Heart left ventricle (tissue), 16 donors: ENCODE measurements at regions not wholly inside any gene's neighbourhood (a gene's known extent, or its start where the extent isn't known, plus 50 kb on each side); places are given as distances from the start of the nearest gene placed in this dataset.
"Not testable (repeated sequence)": the region's sequence is repeated elsewhere in the genome, so short reads cannot be mapped to it uniquely, and the experiment has no call there.

Source experiments
- ATAC-seq, 4 donors: fragments of 200-7000 bp; cut with Tn5 transposase; one replicate each; pipeline ENCODE4 v1.9.1; 2020 to 2022; ENCODE audit warnings: moderate library complexity in 4 of 4, mild to moderate bottlenecking in 3 of 4, moderate number of reproducible peaks in 1 of 4
- DNase-seq, 5 donors: peaks; one replicate each; pipeline ENCODE4 v3.0.0-alpha.2; 2020
- H3K27ac ChIP-seq, 12 donors: fragments of 200-600 bp; sonication (generic) in 4 of 12; one replicate each; pipeline versions ENCODE4 v1.5.0 to v1.8.0; 2016 to 2022; ENCODE audit warnings: mild to moderate bottlenecking in 2 of 12
- H3K27me3 ChIP-seq, 9 donors: fragments of 200-600 bp; sonication (generic) in 2 of 9; one replicate each; pipeline versions ENCODE4 v1.5.1 to v1.8.0; 2016 to 2022; ENCODE audit warnings: mild to moderate bottlenecking in 3 of 9
- H3K36me3 ChIP-seq, 9 donors: fragments of 200-600 bp; sonication (generic) in 2 of 9; one replicate each; pipeline versions ENCODE4 v1.5.0 to v1.8.0; 2018 to 2022; ENCODE audit warnings: mild to moderate bottlenecking in 2 of 9
- H3K4me1 ChIP-seq, 12 donors: fragments of 200-600 bp; sonication (generic) in 4 of 12; one replicate each; pipeline versions ENCODE4 v1.5.0 to v1.8.0; 2016 to 2022; ENCODE audit warnings: mild to moderate bottlenecking in 3 of 12
- H3K4me3 ChIP-seq, 12 donors: fragments of 200-600 bp; sonication (generic) in 4 of 12; one replicate each; pipeline versions ENCODE4 v1.5.0 to v1.8.0; 2017 to 2022; ENCODE audit warnings: mild to moderate bottlenecking in 9 of 12, moderate library complexity in 4 of 12
- H3K9me3 ChIP-seq, 12 donors: fragments of 200-600 bp; sonication (generic) in 4 of 12; one replicate each; pipeline versions ENCODE4 v1.5.0 to v1.8.0; 2016 to 2022; ENCODE audit warnings: mild to moderate bottlenecking in 1 of 12
- CTCF ChIP-seq, 12 donors: fragments of 200-600 bp; sonication (generic) in 4 of 12; IDR thresholded peaks; one replicate each; pipeline versions ENCODE4 v1.5.0 to v1.8.0; 2018 to 2022; ENCODE audit warnings: antibody characterized with exemption in 12 of 12, mild to moderate bottlenecking in 5 of 12
- POLR2A ChIP-seq, 2 donors: fragments of 450-650 bp; IDR thresholded peaks; one replicate each; pipeline ENCODE4 v1.6.1; 2017; ENCODE audit warnings: antibody characterized with exemption in 2 of 2, mild to moderate bottlenecking in 2 of 2, moderate library complexity in 2 of 2
- WGBS, 4 donors: extraction: QIAGEN DNeasy Blood & Tissue Kit in 2 of 4; methylation state at CpG; one replicate each; pipeline versions ENCODE4 v1.1.5 to v1.1.7; 2013 to 2018; 5-methylcytosine and 5-hydroxymethylcytosine counted together
- intact Hi-C, 10 donors: fragments of 100-400 bp; cut with DNase I; formaldehyde crosslinking; loops; one replicate each; pipeline versions ENCODE4 v1.11.1 to v1.14.2; 2022
- donor health status: ischemic (EF 13 %, LVEDD 7.1; RV severe dilation, severe dysfunction).
- donor health status: healthy with polysubstance abuse.
- donor health status: DM: no; HTN: yes; CAD: no.
- donor health status: DM: no; HTN: no; CAD: no.
- donor health status: ischemic (EF 25% LVEDD 6.9; RV normal size, moderate dysfunction).
- donor health status: ischemic (EF 25% LVEDD 5.7; RV mildly dilated, moderate dysfunction).
- donor health status: healthy.
- donor health status: DM: yes; HTN: yes; CAD: no.
- donor health status: ischemic (EF 35%, LVEDD 5.7; RV mildly dilated, moderate dysfunction).
- donor health status: nonischemic (EF 11% LVEDD 7.7; RV severe dilation, severe dysfunction).
- donor health status: DM: yes; HTN: yes; CAD: no.
- donor health status: PGD.
- donor health status: ischemic (EF 29% LVEDD 5.4; RV normal size, mild dysfunction).
- donor health status: nonischemic (EF 23%, LVEDD 6.1; RV moderate dilation, normal function).

GRCh38 chr1:109857702-109858101 is 52.9 kb upstream of the CSF1 start:
- ATAC-seq, DNase-seq, intact Hi-C loops, H3K27ac ChIP-seq, H3K4me3 ChIP-seq, H3K4me1 ChIP-seq, H3K36me3 ChIP-seq, H3K9me3 ChIP-seq, H3K27me3 ChIP-seq: not testable (repeated sequence)
- 81 to 88% (median 86%) methylated on average over 3 of the region's 3 CpGs for WGBS, 4 donors

- H3K27me3 ChIP-seq, DNase-seq, H3K27ac ChIP-seq, H3K9me3 ChIP-seq, H3K4me3 ChIP-seq, ATAC-seq, H3K36me3 ChIP-seq, intact Hi-C loops: not testable (repeated sequence)
- 49 to 54% (median 52%) methylated on average over 6 of the region's 6 CpGs for WGBS, 4 donors
- peaks cover 0 to 16% (median 6%) of the 10 kb centered on the region in 12 donors for H3K4me1 ChIP-seq
Observed at GRCh38 chr1:109855986-109856385, 54.7 kb upstream of the CSF1 start.

DNA sequence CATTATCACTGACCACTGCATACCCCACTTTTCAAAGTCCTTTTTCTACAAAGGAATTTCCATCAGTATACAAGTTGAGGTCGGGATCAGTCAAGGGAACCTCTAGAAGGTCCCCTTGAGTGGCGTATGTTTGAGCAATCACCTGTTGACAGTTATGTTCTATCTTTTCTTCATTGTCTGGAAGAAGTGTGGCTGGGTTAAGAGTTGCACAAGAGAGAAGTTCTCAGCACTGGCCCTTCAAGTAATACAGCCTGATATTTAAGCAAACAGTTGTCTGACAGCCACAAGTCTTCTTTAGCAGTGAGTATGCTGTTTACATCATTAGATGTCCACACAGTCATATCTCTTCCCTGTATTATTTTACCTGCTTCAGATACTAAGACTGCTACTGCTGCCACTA is 56.7 kb upstream of the CSF1 start:
- WGBS, 4 donors, result 82 to 97% (median 87%) methylated on average over 2 of the region's 2 CpGs
- peaks cover 0 to 19% (median 8%) of the 10 kb centered on the region in 12 donors for H3K4me1 ChIP-seq
- intact Hi-C loops, ATAC-seq, H3K27me3 ChIP-seq, H3K9me3 ChIP-seq, H3K27ac ChIP-seq, H3K36me3 ChIP-seq, H3K4me3 ChIP-seq, DNase-seq: not testable (repeated sequence)

- Histone ChIP-seq H3K27ac (peak overlapping the region in 9 of 12 donors; percentile 3 to 61 (median 41)), H3K4me1 (peaks cover 0 to 19% (median 8%) of the 10 kb centered on the region in 12 donors)
- H3K36me3 ChIP-seq, intact Hi-C loops, H3K27me3 ChIP-seq, H3K4me3 ChIP-seq, H3K9me3 ChIP-seq: not testable (repeated sequence)
- DNase-seq (peak; percentile 72 to 85 (median 80)), ATAC-seq (peak; percentile 80 to 92 (median 86))
- 65 to 80% (median 67%) methylated on average over 12 of the region's 12 CpGs for WGBS, 4 donors
Observed at GRCh38 chr1:109852221-109853015, 58.2 kb upstream of the CSF1 start.

DNA sequence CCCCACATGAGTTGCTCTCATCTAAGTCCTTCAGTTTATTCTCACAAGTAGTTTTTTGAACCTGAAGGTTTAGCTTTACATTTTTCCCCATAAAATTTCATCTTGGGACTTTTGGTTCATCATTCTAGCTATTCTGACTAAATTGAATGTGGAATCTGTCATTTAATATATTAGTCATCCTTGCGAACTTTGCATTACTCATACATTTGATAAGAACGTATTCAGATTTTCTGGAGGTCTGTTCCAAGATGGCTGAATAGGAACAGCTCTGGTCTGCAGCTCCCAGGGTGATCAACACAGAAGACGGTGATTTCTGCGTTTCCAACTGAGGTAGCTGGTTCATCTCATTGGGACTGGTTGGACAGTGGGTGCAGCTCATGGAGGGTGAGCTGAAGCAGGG is 59.8 kb upstream of the CSF1 start:
- WGBS, 4 donors, result 88 to 95% (median 90%) methylated on average over 4 of the region's 4 CpGs
- Histone ChIP-seq H3K9me3 (no peaks in the 10 kb centered on the region), H3K27me3 (no peaks in the 10 kb centered on the region), H3K27ac (no peak overlapping the region), H3K36me3 (no peaks in the 10 kb centered on the region), H3K4me3 (no peak overlapping the region), H3K4me1 (peaks cover 0 to 19% (median 8%) of the 10 kb centered on the region in 12 donors)
- no peak for ATAC-seq
- intact Hi-C loops, result no loop called here
- TF ChIP-seq POLR2A (IDR thresholded peaks at IDR 0.05) (no peak), CTCF (IDR thresholded peaks at IDR 0.05) (no peak)
- no peak for DNase-seq

DNA sequence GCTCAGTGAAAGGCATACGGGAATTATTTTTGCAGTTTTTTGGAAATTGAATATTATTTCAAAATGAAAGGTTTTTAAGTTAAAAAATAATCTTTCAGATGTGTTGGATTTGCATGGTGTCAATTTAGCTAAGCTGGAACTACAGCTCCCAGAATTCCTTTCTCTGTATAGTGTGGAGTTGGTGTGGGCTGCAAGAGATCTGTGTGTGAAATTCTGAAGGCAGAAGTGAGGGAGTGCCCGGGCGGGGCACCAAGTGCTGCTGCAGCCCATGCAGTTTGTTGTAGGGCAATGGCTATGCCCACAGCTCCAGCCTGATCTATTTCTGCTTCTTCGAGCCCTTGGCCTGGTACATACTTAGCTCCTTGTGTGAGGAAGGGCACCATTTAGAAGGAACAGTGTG is 60.5 kb upstream of the CSF1 start:
- Histone ChIP-seq H3K4me3 (no peak overlapping the region), H3K27ac (no peak overlapping the region), H3K36me3 (no peaks in the 10 kb centered on the region), H3K4me1 (peaks cover 0 to 19% (median 8%) of the 10 kb centered on the region in 12 donors), H3K9me3 (no peaks in the 10 kb centered on the region), H3K27me3 (no peaks in the 10 kb centered on the region)
- intact Hi-C loops, result no loop called here
- 91 to 98% (median 95%) methylated on average over 4 of the region's 4 CpGs for WGBS, 4 donors
- ATAC-seq (no peak), DNase-seq (no peak)
- no peak for TF ChIP-seq POLR2A (IDR thresholded peaks at IDR 0.05)
- TF ChIP-seq CTCF (IDR thresholded peaks at IDR 0.05), result no peak
